ENCODE measurements at regions not wholly inside any gene's neighbourhood (a gene's known extent, or its start where the extent isn't known, plus 50 kb on each side); places are given as distances from the start of the nearest gene placed in this dataset.

- Histone ChIP-seq H3K4me3 (ENCODE audit: low read length) (no peak overlapping the region), H3K36me3 (ENCODE audit: control insufficient read depth, low read length) (no peaks in the 10 kb centered on the region), H3K4me1 (ENCODE audit: control insufficient read depth, low read length) (no peaks in the 10 kb centered on the region), H4K20me1 (ENCODE audit: control insufficient read depth, insufficient read depth, low read depth, low read length) (no peaks in the 10 kb centered on the region), H3K9me2 (replicated peaks; ENCODE audit: control insufficient read depth, low read length) (no peaks in the 10 kb centered on the region), H3K4me2 (ENCODE audit: low read length) (no peak overlapping the region), H3K79me2 (ENCODE audit: control insufficient read depth, low read length) (no peaks in the 10 kb centered on the region), H3K9me3 (ENCODE audit: control insufficient read depth, insufficient read depth, low read length) (peaks cover 4% of the 10 kb centered on the region; the same call in 1 of the 2 replicates), H3F3A (ENCODE audit: control insufficient read depth, insufficient read depth) (no peaks in the 10 kb centered on the region), H3K27ac (ENCODE audit: low read depth, low read length) (no peak overlapping the region), H3K27me3 (ENCODE audit: control insufficient read depth, low read length) (no peaks in the 10 kb centered on the region)
- TF ChIP-seq EZH2phosphoT487 (IDR thresholded peaks at IDR 0.05; ENCODE audit: borderline replicate concordance, low read length) (no peak), CTCF (IDR thresholded peaks at IDR 0.05; ENCODE audit: low read depth, low read length, poor library complexity, severe bottlenecking) (no peak)
These were observed 450.7 kb upstream of the SEMA6D start for GRCh38 chr15:47266566-47266965.

- Histone ChIP-seq H3K9me2 (replicated peaks; ENCODE audit: control insufficient read depth, low read length) (no peaks in the 10 kb centered on the region), H3K4me3 (ENCODE audit: low read length) (no peak overlapping the region), H3K9me3 (ENCODE audit: control insufficient read depth, insufficient read depth, low read length) (no peaks in the 10 kb centered on the region; the same call in 1 of the 2 replicates), H3K27ac (ENCODE audit: low read depth, low read length) (no peak overlapping the region), H4K20me1 (ENCODE audit: control insufficient read depth, insufficient read depth, low read depth, low read length) (no peaks in the 10 kb centered on the region), H3F3A (ENCODE audit: control insufficient read depth, insufficient read depth) (no peaks in the 10 kb centered on the region), H3K4me2 (ENCODE audit: low read length) (no peak overlapping the region), H3K27me3 (ENCODE audit: control insufficient read depth, low read length) (no peaks in the 10 kb centered on the region), H3K79me2 (ENCODE audit: control insufficient read depth, low read length) (no peaks in the 10 kb centered on the region), H3K4me1 (ENCODE audit: control insufficient read depth, low read length) (no peaks in the 10 kb centered on the region), H3K36me3 (ENCODE audit: control insufficient read depth, low read length) (no peaks in the 10 kb centered on the region)
- TF ChIP-seq CTCF (IDR thresholded peaks at IDR 0.05; ENCODE audit: low read depth, low read length, poor library complexity, severe bottlenecking) (no peak), EZH2phosphoT487 (IDR thresholded peaks at IDR 0.05; ENCODE audit: borderline replicate concordance, low read length) (no peak)
These were observed 443.4 kb upstream of the SEMA6D start for GRCh38 chr15:47273864-47274263.

GRCh38 chr15:47283246-47283645 is 434.1 kb upstream of the SEMA6D start:
- no peaks in the 10 kb centered on the region for H4K20me1 ChIP-seq (ENCODE audit: control insufficient read depth, insufficient read depth, low read depth, low read length)
- H3K27me3 ChIP-seq (ENCODE audit: control insufficient read depth, low read length): no peaks in the 10 kb centered on the region
- no peaks in the 10 kb centered on the region for H3K36me3 ChIP-seq (ENCODE audit: control insufficient read depth, low read length)
- no peak overlapping the region for H3K4me2 ChIP-seq (ENCODE audit: low read length)
- H3K4me1 ChIP-seq (ENCODE audit: control insufficient read depth, low read length): no peaks in the 10 kb centered on the region
- TF ChIP-seq EZH2phosphoT487 (IDR thresholded peaks at IDR 0.05; ENCODE audit: borderline replicate concordance, low read length) (no peak), CTCF (IDR thresholded peaks at IDR 0.05; ENCODE audit: low read depth, low read length, poor library complexity, severe bottlenecking) (no peak)
- H3K79me2 ChIP-seq (ENCODE audit: control insufficient read depth, low read length): no peaks in the 10 kb centered on the region
- H3K9me3 ChIP-seq (ENCODE audit: control insufficient read depth, insufficient read depth, low read length): no peaks in the 10 kb centered on the region
- no peak overlapping the region for H3K4me3 ChIP-seq (ENCODE audit: low read length)
- no peaks in the 10 kb centered on the region for H3K9me2 ChIP-seq (replicated peaks; ENCODE audit: control insufficient read depth, low read length)
- H3K27ac ChIP-seq (ENCODE audit: low read depth, low read length): no peak overlapping the region
- H3F3A ChIP-seq (ENCODE audit: control insufficient read depth, insufficient read depth): no peaks in the 10 kb centered on the region

- Histone ChIP-seq H3K27me3 (ENCODE audit: control insufficient read depth, low read length) (no peaks in the 10 kb centered on the region), H3K9me3 (ENCODE audit: control insufficient read depth, insufficient read depth, low read length) (no peaks in the 10 kb centered on the region), H3K4me2 (ENCODE audit: low read length) (no peak overlapping the region), H4K20me1 (ENCODE audit: control insufficient read depth, insufficient read depth, low read depth, low read length) (no peaks in the 10 kb centered on the region), H3F3A (ENCODE audit: control insufficient read depth, insufficient read depth) (no peaks in the 10 kb centered on the region), H3K4me1 (ENCODE audit: control insufficient read depth, low read length) (no peaks in the 10 kb centered on the region), H3K36me3 (ENCODE audit: control insufficient read depth, low read length) (no peaks in the 10 kb centered on the region), H3K4me3 (ENCODE audit: low read length) (no peak overlapping the region), H3K9me2 (replicated peaks; ENCODE audit: control insufficient read depth, low read length) (no peaks in the 10 kb centered on the region), H3K27ac (ENCODE audit: low read depth, low read length) (no peak overlapping the region), H3K79me2 (ENCODE audit: control insufficient read depth, low read length) (no peaks in the 10 kb centered on the region)
- TF ChIP-seq CTCF (IDR thresholded peaks at IDR 0.05; ENCODE audit: low read depth, low read length, poor library complexity, severe bottlenecking) (no peak), EZH2phosphoT487 (IDR thresholded peaks at IDR 0.05; ENCODE audit: borderline replicate concordance, low read length) (no peak)
These were observed 428.5 kb upstream of the SEMA6D start for GRCh38 chr15:47288794-47289193.
